ENCODE measurements at regions not wholly inside any gene's neighbourhood (a gene's known extent, or its start where the extent isn't known, plus 50 kb on each side); places are given as distances from the start of the nearest gene placed in this dataset.
"Not testable (repeated sequence)": the region's sequence is repeated elsewhere in the genome, so short reads cannot be mapped to it uniquely, and the experiment has no call there.

- DNase-seq: no peak
Measured at GRCh38 chr1:213602796-213603486, 384.8 kb upstream of the PROX1 start.

GRCh38 chr1:213604477-213604876 is 383.3 kb upstream of the PROX1 start:
- DNase-seq: no peak

- DNase-seq: no peak
Measured at GRCh38 chr1:213605732-213606131, 382.0 kb upstream of the PROX1 start.

GRCh38 chr1:213606252-213606820 is 381.4 kb upstream of the PROX1 start:
- DNase-seq: no peak

GRCh38 chr1:213613549-213613948 is 374.2 kb upstream of the PROX1 start:
- DNase-seq: no peak

- DNase-seq: no peak
Measured at GRCh38 chr1:213615226-213615916, 372.4 kb upstream of the PROX1 start.

GRCh38 chr1:213617133-213617532 is 370.6 kb upstream of the PROX1 start:
- DNase-seq: no peak

- no peak for DNase-seq
Measured at GRCh38 chr1:213618094-213618493, 369.7 kb upstream of the PROX1 start.

- no peak for DNase-seq
Measured at GRCh38 chr1:213619026-213619425, 368.7 kb upstream of the PROX1 start.

GRCh38 chr1:213621077-213621476 is 366.7 kb upstream of the PROX1 start:
- DNase-seq: no peak

GRCh38 chr1:213622365-213623063 is 365.3 kb upstream of the PROX1 start:
- DNase-seq: no peak

- DNase-seq: no peak
Measured at GRCh38 chr1:213623064-213623581, 364.6 kb upstream of the PROX1 start.

GRCh38 chr1:213623862-213624261 is 363.9 kb upstream of the PROX1 start:
- no peak for DNase-seq

- DNase-seq: not testable (repeated sequence)
Measured at GRCh38 chr1:213636778-213637177, 351.0 kb upstream of the PROX1 start.

GRCh38 chr1:213641312-213641711 is 346.5 kb upstream of the PROX1 start:
- no peak for DNase-seq

- DNase-seq: no peak
Measured at GRCh38 chr1:213643360-213643759, 344.4 kb upstream of the PROX1 start.

GRCh38 chr1:213647864-213648650 is 339.7 kb upstream of the PROX1 start:
- DNase-seq: no peak

GRCh38 chr1:213649373-213649772 is 338.4 kb upstream of the PROX1 start:
- DNase-seq: no peak

- DNase-seq: no peak
Measured at GRCh38 chr1:213650603-213651002, 337.2 kb upstream of the PROX1 start.

- DNase-seq: no peak
Measured at GRCh38 chr1:213651077-213651476, 336.7 kb upstream of the PROX1 start.

GRCh38 chr1:213652109-213652508 is 335.7 kb upstream of the PROX1 start:
- no peak for DNase-seq

- DNase-seq: no peak
Measured at GRCh38 chr1:213656039-213656438, 331.7 kb upstream of the PROX1 start.

- DNase-seq: no peak
Measured at GRCh38 chr1:213656503-213656902, 331.3 kb upstream of the PROX1 start.

All from NCI-H226 (cell line).